GM11168 (cell line): ENCODE measurements at regions not wholly inside any gene's neighbourhood (a gene's known extent, or its start where the extent isn't known, plus 50 kb on each side); places are given as distances from the start of the nearest gene placed in this dataset.

Experiments
- in situ Hi-C: fragments of 300-500 bp; cut with MboI; formaldehyde crosslinking; loops from one replicate; pipeline ENCODE4 v1.12.0; 2022; ENCODE audit warnings: low sequenced_read_pairs; ENCODE audit not compliant: unreplicated experiment

- in situ Hi-C loops: loop anchor here (5.0 to 25.0 kb wide), 3 partner anchors 454 to 1064 kb away; partner anchors contain the start of genes CENPL and DARS2
These were observed 89.3 kb downstream of the FASLG start for GRCh38 chr1:172748201-172748600.

- in situ Hi-C loops: no loop called here
These were observed 92.8 kb downstream of the FASLG start for GRCh38 chr1:172751683-172752082.

DNA sequence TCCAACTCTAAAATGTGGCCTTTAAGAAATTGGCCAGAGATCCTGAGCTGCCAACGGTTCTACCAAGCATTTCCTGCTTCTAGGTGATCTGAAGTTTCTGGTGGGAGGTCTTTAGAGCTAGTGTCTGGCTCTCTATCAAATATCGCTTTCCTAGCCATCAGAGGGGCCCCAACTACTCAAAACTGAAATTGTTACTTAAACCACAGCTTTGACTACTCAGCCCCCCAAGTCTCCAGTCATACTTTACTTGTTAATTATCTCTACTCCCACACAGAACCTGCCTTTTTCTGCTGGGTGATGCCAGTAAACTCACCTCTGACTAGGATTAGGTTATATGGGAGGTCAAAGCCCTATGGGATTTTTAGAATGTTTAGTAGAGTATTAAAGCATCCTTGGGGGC lies 95.1 kb downstream of the FASLG start:
- in situ Hi-C loops: no loop called here

GRCh38 chr1:172754609-172755008 lies 95.7 kb downstream of the FASLG start:
- in situ Hi-C loops: loop anchor here (5.0 kb wide), 1 partner anchor 133 kb away; no protein-coding TSS in a partner anchor

- in situ Hi-C loops: loop anchor here (5.0 kb wide), 1 partner anchor 132 kb away; no protein-coding TSS in a partner anchor
These were observed 96.2 kb downstream of the FASLG start for GRCh38 chr1:172755099-172755498.

DNA sequence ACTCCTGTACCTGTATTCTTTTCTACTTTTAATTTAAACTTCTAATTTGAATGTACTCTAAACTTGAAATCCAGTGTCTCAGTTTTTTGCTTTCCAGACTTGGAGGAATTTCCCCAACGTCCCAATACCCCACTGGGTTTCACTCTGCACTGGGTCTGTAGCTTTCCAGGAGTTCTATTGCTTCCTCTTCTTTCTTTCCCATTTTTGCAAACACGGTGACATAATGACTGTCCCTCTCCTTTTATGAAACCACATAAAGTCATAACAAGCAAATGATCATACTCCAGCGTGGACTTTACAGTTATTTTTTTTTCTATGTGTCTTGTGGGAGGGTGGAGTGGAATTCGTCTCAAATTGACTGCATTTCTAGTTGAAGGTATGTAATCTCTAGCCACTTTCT lies 97.1 kb downstream of the FASLG start:
- in situ Hi-C loops: loop anchor here (5.0 kb wide), 1 partner anchor 131 kb away; no protein-coding TSS in a partner anchor

- in situ Hi-C loops: loop anchor here (5.0 kb wide), 1 partner anchor 129 kb away; no protein-coding TSS in a partner anchor
These were observed 99.4 kb downstream of the FASLG start for GRCh38 chr1:172758259-172758658.

DNA sequence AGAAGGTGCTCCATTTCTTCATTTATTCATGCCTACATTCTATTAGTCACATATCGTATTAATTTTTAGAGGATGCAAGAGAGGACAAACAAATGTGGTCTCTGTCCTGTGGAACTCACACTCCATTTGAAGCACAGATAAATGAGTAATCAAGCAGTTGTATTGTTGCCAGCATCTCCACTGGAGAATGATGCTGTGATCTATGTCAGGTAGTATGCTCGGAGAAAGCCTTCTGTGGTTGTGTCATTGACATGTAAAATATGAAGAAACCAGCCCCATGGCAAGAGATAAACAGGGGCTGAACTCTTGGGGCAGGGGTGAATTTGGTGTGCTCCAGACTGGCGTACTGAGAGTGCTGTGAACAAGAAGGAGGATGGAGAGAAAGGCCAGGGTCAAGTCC lies 101.2 kb downstream of the FASLG start:
- in situ Hi-C loops: no loop called here

DNA sequence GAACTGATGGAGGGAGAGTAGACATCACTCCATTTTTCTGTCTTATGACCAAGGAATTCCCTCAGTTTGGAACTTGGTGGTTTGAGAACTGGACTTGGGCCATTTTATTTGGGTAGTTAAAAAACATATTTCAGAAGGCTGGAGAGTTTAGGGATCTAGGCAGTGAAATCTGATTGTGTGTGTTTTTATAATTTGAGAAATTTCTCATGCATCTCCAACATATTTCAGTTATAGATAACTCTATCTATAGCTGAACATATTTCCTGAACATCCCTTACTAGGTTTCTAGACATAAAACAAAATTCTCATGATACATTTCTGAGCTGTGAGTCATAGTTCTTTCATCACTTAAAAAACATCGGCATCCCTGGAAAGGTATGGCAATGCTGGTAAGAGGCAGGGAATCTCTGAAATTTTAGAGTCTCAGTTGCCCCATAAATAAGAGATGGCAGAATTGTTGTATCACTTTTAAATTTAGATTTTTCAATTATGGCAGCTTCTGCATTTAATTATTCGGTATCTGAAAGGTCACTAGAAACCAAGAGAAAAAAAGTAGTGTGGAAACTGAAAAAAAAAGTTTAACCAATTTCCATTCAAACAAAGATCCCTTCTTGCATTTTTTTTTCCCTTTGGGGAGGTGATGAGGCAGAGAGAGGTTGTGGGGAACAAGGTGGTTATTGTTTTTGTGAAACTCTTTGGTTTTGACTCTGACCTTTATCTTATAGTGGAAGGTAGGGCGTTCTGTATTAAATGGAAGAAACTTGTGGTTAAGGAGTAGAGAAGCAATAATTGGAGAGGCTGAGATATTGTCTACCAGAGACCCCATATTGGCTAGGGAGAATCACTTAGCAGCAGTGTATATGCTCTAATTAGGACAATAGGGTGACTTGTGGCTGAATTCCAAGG lies 102.9 kb downstream of the FASLG start:
- in situ Hi-C loops: no loop called here

DNA sequence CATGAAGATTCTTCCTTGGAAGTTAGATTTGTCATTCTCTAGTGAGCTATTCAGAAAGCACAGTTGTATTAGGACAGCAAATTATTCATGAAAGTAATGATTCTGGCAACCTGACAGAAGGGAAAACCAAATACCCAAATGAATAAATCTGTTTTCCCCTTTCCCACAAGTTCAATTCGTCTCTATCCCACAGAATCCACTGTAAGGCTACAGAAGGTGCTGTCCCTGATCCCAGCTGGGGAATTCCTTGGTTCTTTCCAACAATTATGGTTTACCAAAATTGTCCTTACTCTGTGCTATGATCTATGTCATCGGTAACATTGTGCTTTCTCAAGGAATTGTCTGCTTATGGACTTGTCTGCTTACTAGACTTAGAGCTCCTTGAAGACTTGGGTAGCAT lies 104.2 kb downstream of the FASLG start:
- in situ Hi-C loops: no loop called here

GRCh38 chr1:172764378-172764777 lies 105.5 kb downstream of the FASLG start:
- in situ Hi-C loops: no loop called here

DNA sequence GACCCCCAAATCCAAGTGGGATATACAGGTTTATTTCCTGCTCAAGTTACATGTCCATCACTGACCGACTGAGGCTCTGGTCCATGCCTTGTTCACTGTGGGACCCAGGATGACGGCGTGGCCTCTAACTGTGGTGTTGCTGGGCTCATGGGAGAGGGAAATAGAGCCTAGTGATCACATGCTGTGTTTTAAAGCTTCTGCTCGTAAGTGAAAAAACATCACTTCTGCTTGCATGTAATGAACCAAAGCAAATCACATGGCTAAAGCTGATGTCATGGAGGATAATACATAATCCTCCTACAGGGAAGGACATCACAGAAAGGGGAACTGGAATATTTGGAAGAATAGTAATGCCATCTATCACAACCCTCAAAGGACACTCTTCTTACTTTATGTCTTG lies 107.6 kb downstream of the FASLG start:
- in situ Hi-C loops: no loop called here

DNA sequence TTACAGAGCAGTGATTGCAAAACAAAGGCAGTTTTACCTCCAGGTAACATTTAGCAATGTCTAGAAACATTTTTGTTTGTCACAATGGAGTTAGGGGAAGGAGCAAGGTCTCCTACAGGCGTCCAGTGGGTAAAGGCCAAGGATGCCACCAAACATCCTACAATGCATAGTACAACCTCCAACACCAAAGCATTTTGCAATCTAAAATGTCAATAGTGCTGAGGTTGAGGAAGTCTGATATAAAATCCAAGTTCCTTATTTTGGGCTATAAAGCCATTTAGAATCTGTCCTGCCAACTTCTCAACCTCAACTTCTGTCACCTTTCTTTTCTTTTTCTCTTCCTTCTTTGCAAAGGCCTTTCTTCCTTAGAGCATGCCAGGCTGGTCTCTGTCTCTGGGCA lies 111.2 kb downstream of the FASLG start:
- in situ Hi-C loops: no loop called here

GRCh38 chr1:172774561-172774960 lies 115.7 kb downstream of the FASLG start:
- in situ Hi-C loops: no loop called here

DNA sequence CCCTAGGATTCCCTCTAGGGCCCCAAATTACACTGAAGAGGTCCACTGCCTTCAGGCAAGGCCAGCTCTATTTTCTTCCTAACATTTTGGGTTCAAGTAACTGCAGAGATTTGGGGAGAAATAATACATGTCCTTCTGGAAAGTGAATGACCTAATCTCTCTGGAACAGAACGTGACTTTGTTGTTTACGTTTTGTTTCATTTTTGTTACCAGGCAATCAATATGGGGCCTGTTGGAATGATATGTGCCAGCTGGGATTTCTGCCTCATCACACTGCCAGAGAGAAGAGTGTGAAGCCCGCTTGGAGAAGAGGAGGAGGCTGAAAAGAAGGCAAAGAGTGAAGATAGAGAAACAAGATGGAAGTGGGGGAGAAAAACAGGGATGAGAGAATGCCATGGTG lies 116.7 kb downstream of the FASLG start:
- in situ Hi-C loops: no loop called here

DNA sequence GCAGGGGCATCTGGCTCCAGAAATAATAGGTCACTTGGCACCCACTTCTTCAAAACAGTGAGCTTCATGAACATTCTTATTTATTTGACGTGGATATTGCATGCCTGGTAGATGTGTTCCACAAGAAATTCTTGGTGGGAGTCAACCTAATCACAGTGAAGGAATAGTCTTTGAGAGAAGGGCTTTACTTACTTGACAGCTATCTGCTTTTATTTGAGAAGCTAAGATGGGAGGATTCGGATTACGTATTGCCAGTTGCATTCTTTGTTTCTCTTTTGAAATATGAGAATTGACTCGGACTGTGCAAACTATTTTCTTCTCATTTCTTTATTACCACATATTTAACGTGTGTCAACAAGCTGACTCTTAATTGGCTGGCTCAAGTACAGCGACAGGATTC lies 117.2 kb downstream of the FASLG start:
- in situ Hi-C loops: no loop called here

- in situ Hi-C loops: no loop called here
These were observed 118.9 kb downstream of the FASLG start for GRCh38 chr1:172777767-172778166.

DNA sequence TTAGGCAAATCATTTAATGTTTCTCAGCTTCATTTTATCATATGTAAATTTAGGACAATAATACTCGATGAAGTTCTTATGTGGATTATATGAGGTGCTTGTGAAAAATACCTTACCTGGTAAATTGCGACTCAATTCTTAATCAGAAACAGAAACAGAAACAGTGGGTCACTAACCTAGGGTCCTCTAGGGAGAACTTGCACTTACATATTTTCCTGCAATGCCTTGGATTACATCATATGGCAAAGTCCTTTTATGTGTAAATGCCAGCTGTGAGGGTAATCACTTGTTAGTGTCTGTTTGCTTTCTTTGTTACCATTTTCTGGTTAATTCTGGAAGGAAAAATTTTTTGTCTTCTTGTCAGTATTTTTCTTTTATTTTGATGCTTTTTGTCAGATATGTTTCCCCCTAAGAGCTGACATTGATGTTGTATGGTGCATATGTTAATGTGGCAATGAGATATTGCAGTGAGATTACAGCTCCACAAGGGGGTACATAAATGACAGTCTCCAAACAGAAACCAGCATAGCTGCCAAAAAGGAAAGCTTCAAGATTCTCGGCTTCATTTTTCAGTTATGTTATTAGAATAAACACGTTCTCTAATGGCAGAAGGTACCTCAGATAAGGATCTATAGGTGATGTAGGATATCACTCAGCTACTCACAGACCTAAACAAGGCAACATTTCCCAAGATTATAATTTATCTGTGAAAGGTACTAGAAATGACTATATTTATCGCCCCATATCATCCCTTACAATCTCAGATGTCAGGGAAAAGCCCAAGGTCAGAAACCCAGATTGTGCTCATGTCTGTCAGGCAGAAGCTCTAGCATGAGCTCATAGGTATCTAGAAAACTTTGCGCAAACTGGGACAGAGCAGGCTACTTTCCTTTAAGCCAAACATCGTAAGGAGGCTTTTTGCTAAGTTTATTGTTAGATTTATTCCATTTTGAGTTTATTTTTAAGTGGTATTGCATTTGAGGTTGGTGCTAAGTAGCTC lies 119.9 kb downstream of the FASLG start:
- in situ Hi-C loops: no loop called here

- in situ Hi-C loops: no loop called here
These were observed 120.6 kb downstream of the FASLG start for GRCh38 chr1:172779491-172779890.

- in situ Hi-C loops: no loop called here
These were observed 122.7 kb downstream of the FASLG start for GRCh38 chr1:172781513-172782140.
